NCI-H146 (cell line): ENCODE measurements at regions not wholly inside any gene's neighbourhood (a gene's known extent, or its start where the extent isn't known, plus 50 kb on each side); places are given as distances from the start of the nearest gene placed in this dataset.

ENCODE experiments used
- DNase-seq: peaks from one replicate; lab custom pipeline; 2025; lab: John Stamatoyannopoulos, UW

- no peak for DNase-seq
These were observed 239.9 kb upstream of the DYNLRB2 start for GRCh38 chr16:80300876-80301275.

DNA sequence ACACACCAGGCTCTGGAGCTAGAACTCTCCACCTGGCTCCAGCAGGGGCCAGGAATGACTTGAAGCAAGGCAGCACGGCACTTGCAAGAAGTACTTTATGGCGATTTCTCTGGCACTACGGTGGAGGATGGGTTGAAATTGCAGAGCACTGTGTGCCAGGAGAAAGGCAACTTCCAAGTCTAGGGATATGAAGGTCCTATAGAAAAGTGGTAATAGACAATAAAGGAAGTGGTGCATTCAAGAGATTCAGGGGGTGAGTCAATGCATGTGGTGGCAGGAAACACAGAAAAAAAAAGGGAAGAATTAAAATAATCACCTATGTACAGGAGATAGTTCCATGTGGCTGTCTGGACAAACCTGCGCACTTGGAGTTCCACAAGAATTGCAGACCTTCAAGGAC lies 240.3 kb upstream of the DYNLRB2 start:
- DNase-seq = no peak

DNA sequence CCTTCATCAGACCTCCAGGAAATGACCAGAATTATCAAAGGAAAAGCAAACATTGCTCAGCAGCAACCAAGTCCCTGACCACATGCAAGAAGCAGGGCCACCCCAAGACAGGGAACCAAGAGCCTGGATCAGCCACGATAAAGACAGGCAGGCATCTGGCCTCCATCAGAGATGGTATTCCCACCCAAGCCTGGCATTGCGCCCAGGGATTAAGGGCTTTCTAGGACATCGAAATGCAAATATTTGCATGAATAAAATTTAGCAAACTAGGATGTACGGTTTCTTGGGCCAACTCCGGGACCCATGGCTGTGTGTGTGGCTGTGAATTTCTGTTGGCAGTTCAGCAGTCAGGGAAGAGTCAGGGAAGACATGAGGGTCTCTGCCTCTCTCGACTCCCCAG lies 241.4 kb upstream of the DYNLRB2 start:
- no peak for DNase-seq

DNA sequence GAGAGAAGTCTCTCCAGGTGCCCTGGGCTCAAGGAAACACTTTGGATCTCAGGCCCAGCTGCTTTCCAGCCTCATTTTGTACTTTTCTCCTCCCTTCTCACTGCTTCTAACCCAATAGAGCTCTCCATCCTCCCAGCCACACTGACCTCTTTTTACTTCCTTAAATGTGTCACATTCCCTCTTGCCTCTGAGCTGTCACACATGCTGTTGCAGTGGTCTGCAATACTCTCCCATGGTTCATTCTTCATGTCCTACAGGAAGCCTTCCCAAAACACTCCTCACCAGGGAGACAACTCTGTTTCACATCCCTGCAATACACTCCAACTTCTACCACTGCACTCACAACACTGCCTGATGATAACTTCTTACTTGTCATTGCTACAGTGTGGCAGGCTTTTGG lies 242.1 kb upstream of the DYNLRB2 start:
- DNase-seq = no peak

- no peak for DNase-seq
These were observed 244.8 kb upstream of the DYNLRB2 start for GRCh38 chr16:80296034-80296433.

DNA sequence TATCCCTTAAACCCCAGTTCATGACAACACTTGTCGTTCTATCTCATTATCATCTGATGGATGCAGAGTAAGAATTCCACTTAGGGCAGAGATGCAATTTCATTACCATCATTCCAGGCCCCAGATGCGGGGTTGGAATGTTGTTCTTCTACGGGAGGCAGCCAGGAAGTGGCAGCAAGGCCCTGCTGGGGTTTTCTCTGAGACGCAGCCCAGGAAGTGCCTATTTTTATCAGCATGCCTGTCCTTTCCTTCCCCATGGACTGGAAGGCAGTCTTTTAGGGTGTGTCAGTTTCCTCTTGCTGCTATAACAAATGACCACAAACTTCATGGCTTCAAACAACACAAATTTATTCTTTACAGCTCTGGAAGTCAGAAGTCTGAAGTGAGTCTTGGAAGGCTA lies 246.6 kb upstream of the DYNLRB2 start:
- DNase-seq = no peak

- no peak for DNase-seq
These were observed 252.2 kb upstream of the DYNLRB2 start for GRCh38 chr16:80288616-80289015.

DNA sequence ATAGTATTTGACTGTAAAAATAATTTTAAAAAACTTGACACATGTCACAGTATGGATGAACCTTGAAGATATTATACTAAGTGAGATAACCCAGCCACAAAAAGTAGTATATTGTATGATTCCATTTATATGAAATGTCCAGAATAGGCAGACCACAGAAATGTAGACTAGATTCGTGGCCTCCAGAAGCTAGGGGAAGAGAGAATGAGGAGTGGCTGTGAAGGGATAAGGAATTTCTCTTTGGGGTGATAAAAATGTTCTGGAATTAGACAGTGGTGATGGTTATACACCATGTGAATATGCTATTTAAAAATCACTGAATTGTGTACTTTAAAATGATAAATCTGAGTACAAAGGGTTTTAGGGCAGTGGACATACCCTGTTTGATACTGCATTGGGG lies 253.1 kb upstream of the DYNLRB2 start:
- DNase-seq = no peak

- DNase-seq = no peak
These were observed 255.7 kb upstream of the DYNLRB2 start for GRCh38 chr16:80285104-80285503.

DNA sequence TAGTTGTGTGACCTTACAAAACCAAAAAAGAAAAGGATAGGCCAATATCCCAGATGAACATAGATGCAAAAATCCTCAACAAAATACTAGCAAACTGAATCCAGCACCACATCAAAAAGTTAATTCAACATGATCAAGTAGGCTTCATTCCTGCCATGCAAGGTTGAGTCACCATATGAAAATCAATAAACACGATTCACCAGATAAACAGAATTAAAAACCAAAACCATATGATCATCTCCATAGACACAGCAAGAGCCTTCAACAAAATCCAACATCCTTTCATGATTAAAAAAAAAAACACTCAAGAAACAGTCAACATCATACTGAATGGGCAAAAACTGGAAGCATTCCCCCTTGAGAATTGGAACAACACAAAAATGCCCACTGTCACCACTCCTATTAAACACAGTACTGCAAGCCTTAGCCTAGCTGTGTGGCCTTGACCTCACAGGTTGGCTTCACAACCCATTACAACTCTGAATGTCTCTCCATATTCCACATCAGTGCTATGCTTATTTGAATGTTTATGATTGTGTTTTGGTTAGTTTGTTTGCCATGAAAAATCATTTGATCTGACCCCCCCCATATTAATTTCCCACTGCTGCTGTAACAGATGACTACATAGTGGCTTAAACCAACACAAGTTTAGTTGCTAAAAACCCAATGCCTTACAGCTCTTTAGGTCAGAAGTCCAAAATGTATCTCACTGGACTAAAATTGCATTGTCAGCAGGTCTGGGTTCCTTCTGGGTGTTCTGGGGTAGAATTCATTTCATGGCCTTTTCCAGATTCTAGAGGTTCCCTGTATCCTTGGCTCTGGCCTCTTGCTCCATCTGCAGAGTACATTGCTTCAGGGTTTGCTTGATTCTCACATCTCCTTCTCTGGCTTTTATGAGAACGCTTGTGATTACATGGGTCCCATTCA lies 257.1 kb upstream of the DYNLRB2 start:
- DNase-seq = no peak

- DNase-seq = no peak
These were observed 260.2 kb upstream of the DYNLRB2 start for GRCh38 chr16:80280557-80280956.

- DNase-seq = no peak
These were observed 261.1 kb upstream of the DYNLRB2 start for GRCh38 chr16:80279656-80280055.

DNA sequence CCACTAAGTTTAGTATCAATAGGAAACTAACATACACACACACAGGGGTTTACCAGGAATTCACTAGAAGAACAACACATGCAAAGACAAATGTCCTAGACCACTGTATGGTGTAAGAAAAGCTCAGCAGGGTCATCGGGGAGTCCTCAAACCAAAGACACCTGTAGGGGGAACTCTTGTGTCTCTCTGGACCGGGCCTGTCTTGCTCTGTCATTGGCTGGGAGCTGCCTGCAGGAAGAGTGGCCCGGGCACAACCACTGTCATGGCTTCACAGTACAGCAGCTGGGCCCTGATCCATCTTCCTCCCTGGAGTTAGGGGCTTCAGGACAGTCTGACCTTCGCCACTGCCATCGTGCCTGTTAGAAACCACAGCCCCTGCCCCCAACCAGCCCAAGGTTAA lies 263.6 kb upstream of the DYNLRB2 start:
- no peak for DNase-seq

DNA sequence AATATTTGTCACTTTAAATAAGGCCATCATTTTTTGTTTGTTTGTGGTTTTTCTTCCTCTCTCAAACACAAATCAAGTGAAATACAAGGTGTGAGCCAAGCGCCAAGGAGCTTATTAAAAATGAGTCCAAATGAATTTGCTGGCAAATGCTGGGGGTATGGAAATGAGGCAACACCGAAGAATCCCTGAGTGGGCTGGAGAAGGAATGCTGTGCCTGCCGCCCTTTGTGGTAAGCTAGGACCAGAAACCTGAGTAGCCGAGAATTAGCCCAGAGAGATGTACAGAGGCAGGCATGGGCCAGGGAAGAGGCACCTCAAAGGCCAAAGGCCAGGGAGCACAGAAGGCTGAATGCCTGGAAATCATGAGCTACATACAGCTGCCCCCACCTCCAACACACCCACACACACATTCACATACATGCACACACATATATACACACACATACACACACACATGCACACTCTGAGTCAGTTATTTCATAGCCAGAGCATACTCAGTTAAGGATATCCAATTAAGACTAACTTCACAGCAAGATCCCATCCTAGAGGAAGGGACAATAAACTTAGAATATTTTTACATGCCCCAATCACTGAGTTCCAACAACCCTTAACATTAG lies 266.1 kb upstream of the DYNLRB2 start:
- no peak for DNase-seq

- DNase-seq = no peak
These were observed 266.9 kb upstream of the DYNLRB2 start for GRCh38 chr16:80273635-80274538.

GRCh38 chr16:80265624-80266306 lies 275.0 kb upstream of the DYNLRB2 start:
- DNase-seq = no peak

DNA sequence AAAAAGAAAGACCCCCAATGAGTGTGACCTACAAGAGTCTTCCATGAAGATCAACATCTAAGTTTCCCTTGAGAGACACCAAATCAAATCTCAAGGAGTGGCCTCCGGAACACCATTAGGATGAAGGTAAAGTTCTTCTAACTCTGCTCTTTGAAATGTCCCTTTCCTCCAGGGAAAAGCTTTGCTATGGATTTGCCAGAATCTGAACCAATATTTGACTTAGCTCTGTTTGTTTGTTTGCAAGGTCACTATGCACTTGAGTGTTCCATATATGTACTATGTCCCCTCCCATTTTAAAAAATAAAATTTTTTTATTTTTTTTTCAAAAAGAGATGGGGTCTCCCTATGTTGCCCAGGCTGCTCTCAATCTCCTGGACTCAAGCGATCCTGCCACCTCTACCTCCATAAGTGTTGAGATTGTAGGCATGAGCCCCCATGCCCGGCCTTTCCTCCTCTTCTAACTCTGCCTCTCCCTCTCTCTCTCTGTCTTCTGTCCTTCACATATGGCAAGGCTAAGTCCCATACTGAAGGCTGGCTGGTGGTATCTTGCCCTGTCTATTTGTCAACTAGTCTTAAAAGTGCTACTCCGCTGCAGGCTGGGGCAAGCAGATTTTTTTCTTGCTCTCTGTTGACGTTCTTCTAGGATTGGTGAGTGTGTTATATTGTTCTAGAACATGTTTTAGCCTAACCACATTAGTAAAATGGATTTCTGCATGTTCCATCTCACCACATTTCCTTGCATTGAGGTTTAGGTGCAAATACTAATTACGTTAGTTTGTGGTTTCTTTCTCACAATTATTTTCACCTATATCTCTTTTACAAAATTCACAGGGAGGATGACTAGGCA lies 276.7 kb upstream of the DYNLRB2 start:
- DNase-seq = no peak

DNA sequence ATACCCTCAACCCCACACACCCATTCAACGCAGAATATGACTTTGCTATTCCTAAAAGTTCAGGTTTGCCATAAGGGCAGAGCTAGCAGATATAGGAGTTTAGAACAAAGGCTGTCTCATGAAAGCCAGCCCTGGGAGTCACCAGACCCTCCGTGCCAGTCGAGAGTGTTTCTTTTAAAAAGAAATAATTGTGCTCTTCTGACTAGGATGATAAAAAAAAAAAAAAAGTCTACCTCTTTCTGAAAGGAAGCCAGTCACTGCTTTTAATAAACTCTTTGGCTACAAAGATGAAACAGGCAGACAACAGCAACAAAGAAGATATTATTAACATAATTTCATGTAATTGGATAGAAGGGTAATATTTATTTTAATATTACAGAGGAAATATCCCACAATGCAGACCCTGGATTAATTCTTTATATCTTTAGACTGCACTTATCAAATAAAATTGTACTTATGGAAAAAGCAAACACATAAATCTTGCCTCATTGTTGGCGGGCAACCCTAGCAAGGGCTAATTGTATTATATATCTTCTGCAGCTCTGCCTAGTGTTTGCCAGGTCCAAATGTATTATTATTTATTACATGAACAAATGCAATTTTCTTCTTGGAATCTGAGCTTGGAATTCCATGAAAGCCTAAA lies 277.5 kb upstream of the DYNLRB2 start:
- no peak for DNase-seq

GRCh38 chr16:80260906-80261311 lies 279.9 kb upstream of the DYNLRB2 start:
- DNase-seq = no peak

GRCh38 chr16:80259290-80259805 lies 281.4 kb upstream of the DYNLRB2 start:
- no peak for DNase-seq
